OCI-LY1 (cell line): ENCODE measurements at regions not wholly inside any gene's neighbourhood (a gene's known extent, or its start where the extent isn't known, plus 50 kb on each side); places are given as distances from the start of the nearest gene placed in this dataset.

Experiments used
- H2AFZ ChIP-seq: fragments of 200-600 bp; sonication (generic), shearing (Covaris generic); 2 replicates; pipeline ENCODE4 v1.6.0; 2014; ENCODE audit warnings: antibody characterized with exemption, mild to moderate bottlenecking, low read length
- H3F3A ChIP-seq: fragments of 200-600 bp; sonication (generic), shearing (Covaris generic); 2 replicates; pipeline ENCODE4 v1.6.0; 2014; ENCODE audit warnings: mild to moderate bottlenecking, antibody characterized with exemption, low read length, moderate library complexity; ENCODE audit not compliant: insufficient read depth
- H3K27ac ChIP-seq: fragments of 200-600 bp; sonication (generic); 2 replicates; pipeline ENCODE4 v1.5.1; 2014; ENCODE audit warnings: low read length, mixed run types, mild to moderate bottlenecking, low read depth; ENCODE audit not compliant: poor library complexity, severe bottlenecking
- H3K27me3 ChIP-seq: fragments of 200-600 bp; sonication (generic); 2 replicates; pipeline ENCODE4 v1.6.0; 2014; ENCODE audit warnings: antibody characterized with exemption, mild to moderate bottlenecking, low read length, moderate library complexity; ENCODE audit not compliant: insufficient read depth
- H3K36me3 ChIP-seq: fragments of 200-600 bp; sonication (generic); 2 replicates; pipeline ENCODE4 v1.6.1; 2014; ENCODE audit warnings: mild to moderate bottlenecking, antibody characterized with exemption, low read length, moderate library complexity, mixed read lengths; ENCODE audit not compliant: insufficient read depth
- H3K4me1 ChIP-seq: fragments of 200-600 bp; sonication (generic); 2 replicates; pipeline ENCODE4 v1.5.1; 2014; ENCODE audit warnings: mild to moderate bottlenecking, low read length, moderate library complexity; ENCODE audit not compliant: insufficient read depth, severe bottlenecking
- H3K4me2 ChIP-seq: fragments of 200-600 bp; sonication (generic), shearing (Covaris generic); 2 replicates; pipeline ENCODE4 v1.6.1; 2014; ENCODE audit warnings: low read length
- H3K4me3 ChIP-seq: fragments of 200-600 bp; sonication (generic); 2 replicates; pipeline ENCODE4 v1.5.1; 2014; ENCODE audit warnings: low read length, low read depth, mild to moderate bottlenecking, mixed read lengths; ENCODE audit not compliant: poor library complexity, severe bottlenecking
- H3K79me2 ChIP-seq: fragments of 200-600 bp; shearing (Covaris generic); 2 replicates; pipeline ENCODE4 v1.6.1; 2016; ENCODE audit warnings: mixed run types, low read length, mixed read lengths; ENCODE audit not compliant: insufficient read depth
- H3K9ac ChIP-seq: fragments of 200-600 bp; sonication (generic), shearing (Covaris generic); 2 replicates; pipeline ENCODE4 v1.6.1; 2014; ENCODE audit warnings: mild to moderate bottlenecking, low read length, mixed read lengths
- H3K9me2 ChIP-seq: fragments of 200-600 bp; sonication (generic), shearing (Covaris generic); 2 replicates; pipeline ENCODE4 v1.6.1; 2014; ENCODE audit warnings: low read depth, mild to moderate bottlenecking, low read length, mixed read lengths
- H3K9me3 ChIP-seq: fragments of 200-600 bp; shearing (Covaris generic); 2 replicates; pipeline ENCODE4 v1.6.1; 2014; ENCODE audit warnings: low read length, mixed read lengths
- H4K20me1 ChIP-seq: fragments of 200-600 bp; sonication (generic), shearing (Covaris generic); 2 replicates; pipeline ENCODE4 v1.6.0; 2016; ENCODE audit warnings: mild to moderate bottlenecking, low read length; ENCODE audit not compliant: insufficient read depth
- EZH2 ChIP-seq: fragments of 200-600 bp; sonication (generic), shearing (Covaris generic); IDR thresholded peaks from 2 replicates; pipeline ENCODE4 v1.8.0; 2017; ENCODE audit warnings: borderline replicate concordance, mixed run types, mild to moderate bottlenecking, antibody characterized with exemption, low read length, moderate library complexity, mixed read lengths
- TF ChIP-seq, protein P1 (sequence below): fragments of 200-600 bp; sonication (generic), shearing (Covaris generic); IDR thresholded peaks from 2 replicates; pipeline ENCODE4 v1.5.1; 2017; ENCODE audit warnings: mild to moderate bottlenecking, antibody characterized with exemption, low read length, moderate library complexity, mixed read lengths

DNA sequence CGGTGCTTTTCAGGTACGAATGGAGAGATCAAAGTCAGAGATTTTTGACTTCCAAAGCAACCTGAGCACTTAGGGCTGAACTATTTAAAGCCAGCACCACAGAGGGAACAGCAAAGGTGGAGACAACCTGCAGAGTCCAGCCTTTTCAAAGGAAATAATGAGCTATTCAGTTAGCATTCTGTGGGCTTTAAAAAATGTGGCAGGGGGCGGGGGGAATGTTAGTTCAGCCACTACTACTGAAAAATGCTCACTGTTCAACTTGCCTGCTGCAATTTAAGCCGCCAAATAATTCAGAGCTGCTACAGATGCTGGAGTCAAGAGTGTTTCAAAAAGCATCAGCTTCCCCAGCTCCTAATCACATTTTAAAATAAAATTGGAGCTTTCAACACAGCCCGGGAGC lies 473.3 kb upstream of the PLXNA2 start:
- no peak overlapping the region for H3K4me2 ChIP-seq
- no peaks in the 10 kb centered on the region for H3K9me2 ChIP-seq
- no peaks in the 10 kb centered on the region for H3K36me3 ChIP-seq
- no peaks in the 10 kb centered on the region for H3F3A ChIP-seq
- no peaks in the 10 kb centered on the region for H3K4me1 ChIP-seq
- H4K20me1 ChIP-seq, result no peaks in the 10 kb centered on the region
- H3K9me3 ChIP-seq, result no peaks in the 10 kb centered on the region
- H2AFZ ChIP-seq, result no peak overlapping the region
- H3K27me3 ChIP-seq, result no peaks in the 10 kb centered on the region
- H3K79me2 ChIP-seq, result no peaks in the 10 kb centered on the region
- H3K4me3 ChIP-seq, result no peak overlapping the region
- TF ChIP-seq, protein P1, sequence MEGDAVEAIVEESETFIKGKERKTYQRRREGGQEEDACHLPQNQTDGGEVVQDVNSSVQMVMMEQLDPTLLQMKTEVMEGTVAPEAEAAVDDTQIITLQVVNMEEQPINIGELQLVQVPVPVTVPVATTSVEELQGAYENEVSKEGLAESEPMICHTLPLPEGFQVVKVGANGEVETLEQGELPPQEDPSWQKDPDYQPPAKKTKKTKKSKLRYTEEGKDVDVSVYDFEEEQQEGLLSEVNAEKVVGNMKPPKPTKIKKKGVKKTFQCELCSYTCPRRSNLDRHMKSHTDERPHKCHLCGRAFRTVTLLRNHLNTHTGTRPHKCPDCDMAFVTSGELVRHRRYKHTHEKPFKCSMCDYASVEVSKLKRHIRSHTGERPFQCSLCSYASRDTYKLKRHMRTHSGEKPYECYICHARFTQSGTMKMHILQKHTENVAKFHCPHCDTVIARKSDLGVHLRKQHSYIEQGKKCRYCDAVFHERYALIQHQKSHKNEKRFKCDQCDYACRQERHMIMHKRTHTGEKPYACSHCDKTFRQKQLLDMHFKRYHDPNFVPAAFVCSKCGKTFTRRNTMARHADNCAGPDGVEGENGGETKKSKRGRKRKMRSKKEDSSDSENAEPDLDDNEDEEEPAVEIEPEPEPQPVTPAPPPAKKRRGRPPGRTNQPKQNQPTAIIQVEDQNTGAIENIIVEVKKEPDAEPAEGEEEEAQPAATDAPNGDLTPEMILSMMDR, result no peak
- TF ChIP-seq EZH2, result no peak
- H3K9ac ChIP-seq, result no peak overlapping the region
- H3K27ac ChIP-seq, result no peak overlapping the region

DNA sequence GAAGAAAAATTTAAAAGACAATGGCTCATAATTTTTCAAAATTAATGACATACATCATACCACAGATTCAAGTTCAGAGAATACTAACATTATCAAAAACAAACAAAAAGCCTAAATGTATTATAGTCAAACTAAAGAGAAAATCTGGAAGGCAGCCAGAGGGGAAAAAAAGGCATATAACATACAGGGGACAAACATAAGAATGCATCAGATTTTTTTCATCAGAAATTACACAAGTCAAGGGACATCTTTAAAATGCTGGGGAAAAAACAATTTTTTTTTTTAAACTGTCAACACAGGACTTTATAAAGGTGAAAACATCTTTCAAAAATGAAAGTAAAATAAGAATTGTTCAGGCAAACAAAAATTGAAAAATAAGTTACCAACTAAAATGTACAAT lies 478.4 kb upstream of the PLXNA2 start:
- H3K27ac ChIP-seq, result no peak overlapping the region
- no peaks in the 10 kb centered on the region for H4K20me1 ChIP-seq
- no peaks in the 10 kb centered on the region for H3K27me3 ChIP-seq
- H3K9me2 ChIP-seq, result no peaks in the 10 kb centered on the region
- no peaks in the 10 kb centered on the region for H3F3A ChIP-seq
- H3K4me2 ChIP-seq, result no peak overlapping the region
- TF ChIP-seq, protein P1, result no peak
- no peak for TF ChIP-seq EZH2
- H3K4me1 ChIP-seq, result no peaks in the 10 kb centered on the region
- H3K36me3 ChIP-seq, result no peaks in the 10 kb centered on the region
- no peaks in the 10 kb centered on the region for H3K79me2 ChIP-seq
- no peak overlapping the region for H2AFZ ChIP-seq
- no peak overlapping the region for H3K4me3 ChIP-seq
- no peak overlapping the region for H3K9ac ChIP-seq
- no peaks in the 10 kb centered on the region for H3K9me3 ChIP-seq

DNA sequence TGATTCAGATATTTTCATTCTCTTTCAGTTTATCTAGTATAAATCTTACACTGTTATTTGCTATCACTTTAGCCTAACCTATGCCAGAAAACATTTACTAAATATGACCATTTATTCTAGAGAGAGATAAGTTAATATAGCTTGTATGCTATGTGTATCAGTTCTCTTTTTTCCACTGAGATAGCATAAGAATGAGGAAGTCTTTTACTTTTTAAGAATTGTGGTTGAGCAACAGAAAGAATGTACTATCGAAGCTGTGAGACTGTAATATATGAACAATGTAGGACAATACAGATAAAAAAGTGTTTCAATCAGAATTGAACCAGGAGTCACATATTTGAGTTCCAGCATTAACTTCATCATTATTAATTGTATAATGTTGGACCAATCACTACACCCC lies 479.9 kb upstream of the PLXNA2 start:
- Histone ChIP-seq H3K4me3 (no peak overlapping the region), H3K9ac (no peak overlapping the region), H3K27me3 (no peaks in the 10 kb centered on the region), H2AFZ (no peak overlapping the region), H4K20me1 (no peaks in the 10 kb centered on the region), H3K27ac (no peak overlapping the region), H3K9me2 (no peaks in the 10 kb centered on the region), H3K4me2 (no peak overlapping the region), H3K4me1 (no peaks in the 10 kb centered on the region), H3F3A (no peaks in the 10 kb centered on the region), H3K79me2 (no peaks in the 10 kb centered on the region), H3K9me3 (no peaks in the 10 kb centered on the region), H3K36me3 (no peaks in the 10 kb centered on the region)
- no peak for TF ChIP-seq EZH2
- TF ChIP-seq, protein P1, result no peak
